ENCODE measurements at regions not wholly inside any gene's neighbourhood (a gene's known extent, or its start where the extent isn't known, plus 50 kb on each side); places are given as distances from the start of the nearest gene placed in this dataset.

- H3F3A ChIP-seq (ENCODE audit: control insufficient read depth, insufficient read depth), result no peaks in the 10 kb centered on the region
- H3K36me3 ChIP-seq (ENCODE audit: control insufficient read depth, low read length), result no peaks in the 10 kb centered on the region
- TF ChIP-seq CTCF (IDR thresholded peaks at IDR 0.05; ENCODE audit: low read depth, low read length, poor library complexity, severe bottlenecking) (no peak), EZH2phosphoT487 (IDR thresholded peaks at IDR 0.05; ENCODE audit: borderline replicate concordance, low read length) (no peak)
Measured at GRCh38 chr6:22218410-22218809, 78.4 kb downstream of the PRL start.

GRCh38 chr6:22219925-22220324 lies 76.9 kb downstream of the PRL start:
- Histone ChIP-seq H3K4me3 (ENCODE audit: low read length) (no peak overlapping the region), H3K9me3 (ENCODE audit: control insufficient read depth, insufficient read depth, low read length) (no peaks in the 10 kb centered on the region)

More at GRCh38 chr6:22218410-22218809, 78.4 kb downstream of the PRL start:
- H3K27me3 ChIP-seq (ENCODE audit: control insufficient read depth, low read length), result no peaks in the 10 kb centered on the region
- H3K27ac ChIP-seq (ENCODE audit: low read depth, low read length), result no peak overlapping the region
- H3K9me3 ChIP-seq (ENCODE audit: control insufficient read depth, insufficient read depth, low read length), result no peaks in the 10 kb centered on the region
- no peaks in the 10 kb centered on the region for H4K20me1 ChIP-seq (ENCODE audit: control insufficient read depth, insufficient read depth, low read depth, low read length)
- H3K79me2 ChIP-seq (ENCODE audit: control insufficient read depth, low read length), result no peaks in the 10 kb centered on the region
- H3K9me2 ChIP-seq (replicated peaks; ENCODE audit: control insufficient read depth, low read length), result no peaks in the 10 kb centered on the region
- peaks cover 7% of the 10 kb centered on the region for H3K4me1 ChIP-seq (ENCODE audit: control insufficient read depth, low read length)
- no peak overlapping the region for H3K4me2 ChIP-seq (ENCODE audit: low read length)
- no peak overlapping the region for H3K4me3 ChIP-seq (ENCODE audit: low read length)

GRCh38 chr6:22221211-22221610 lies 75.6 kb downstream of the PRL start:
- no peaks in the 10 kb centered on the region for H3K36me3 ChIP-seq (ENCODE audit: control insufficient read depth, low read length)
- TF ChIP-seq CTCF (IDR thresholded peaks at IDR 0.05; ENCODE audit: low read depth, low read length, poor library complexity, severe bottlenecking), result no peak
- no peaks in the 10 kb centered on the region for H3K9me2 ChIP-seq (replicated peaks; ENCODE audit: control insufficient read depth, low read length)
- H3K4me3 ChIP-seq (ENCODE audit: low read length), result no peak overlapping the region
- no peaks in the 10 kb centered on the region for H3F3A ChIP-seq (ENCODE audit: control insufficient read depth, insufficient read depth)
- H3K79me2 ChIP-seq (ENCODE audit: control insufficient read depth, low read length), result no peaks in the 10 kb centered on the region
- H3K27ac ChIP-seq (ENCODE audit: low read depth, low read length), result no peak overlapping the region
- H4K20me1 ChIP-seq (ENCODE audit: control insufficient read depth, insufficient read depth, low read depth, low read length), result no peaks in the 10 kb centered on the region
- no peak overlapping the region for H3K4me2 ChIP-seq (ENCODE audit: low read length)
- H3K4me1 ChIP-seq (ENCODE audit: control insufficient read depth, low read length), result no peaks in the 10 kb centered on the region
- no peaks in the 10 kb centered on the region for H3K9me3 ChIP-seq (ENCODE audit: control insufficient read depth, insufficient read depth, low read length)
- no peaks in the 10 kb centered on the region for H3K27me3 ChIP-seq (ENCODE audit: control insufficient read depth, low read length)

More at GRCh38 chr6:22219925-22220324, 76.9 kb downstream of the PRL start:
- TF ChIP-seq EZH2phosphoT487 (IDR thresholded peaks at IDR 0.05; ENCODE audit: borderline replicate concordance, low read length) (no peak), CTCF (IDR thresholded peaks at IDR 0.05; ENCODE audit: low read depth, low read length, poor library complexity, severe bottlenecking) (no peak)
- Histone ChIP-seq H4K20me1 (ENCODE audit: control insufficient read depth, insufficient read depth, low read depth, low read length) (no peaks in the 10 kb centered on the region), H3K9me2 (replicated peaks; ENCODE audit: control insufficient read depth, low read length) (no peaks in the 10 kb centered on the region), H3K4me1 (ENCODE audit: control insufficient read depth, low read length) (no peaks in the 10 kb centered on the region), H3F3A (ENCODE audit: control insufficient read depth, insufficient read depth) (no peaks in the 10 kb centered on the region), H3K79me2 (ENCODE audit: control insufficient read depth, low read length) (no peaks in the 10 kb centered on the region), H3K4me2 (ENCODE audit: low read length) (no peak overlapping the region), H3K27ac (ENCODE audit: low read depth, low read length) (no peak overlapping the region), H3K27me3 (ENCODE audit: control insufficient read depth, low read length) (no peaks in the 10 kb centered on the region), H3K36me3 (ENCODE audit: control insufficient read depth, low read length) (no peaks in the 10 kb centered on the region)

GRCh38 chr6:22221630-22222029 lies 75.2 kb downstream of the PRL start:
- Histone ChIP-seq H3K27ac (ENCODE audit: low read depth, low read length) (no peak overlapping the region), H4K20me1 (ENCODE audit: control insufficient read depth, insufficient read depth, low read depth, low read length) (no peaks in the 10 kb centered on the region), H3K27me3 (ENCODE audit: control insufficient read depth, low read length) (no peaks in the 10 kb centered on the region), H3K9me3 (ENCODE audit: control insufficient read depth, insufficient read depth, low read length) (no peaks in the 10 kb centered on the region), H3K4me2 (ENCODE audit: low read length) (no peak overlapping the region), H3K9me2 (replicated peaks; ENCODE audit: control insufficient read depth, low read length) (no peaks in the 10 kb centered on the region), H3K4me1 (ENCODE audit: control insufficient read depth, low read length) (no peaks in the 10 kb centered on the region), H3K4me3 (ENCODE audit: low read length) (no peak overlapping the region), H3K79me2 (ENCODE audit: control insufficient read depth, low read length) (no peaks in the 10 kb centered on the region), H3F3A (ENCODE audit: control insufficient read depth, insufficient read depth) (no peaks in the 10 kb centered on the region), H3K36me3 (ENCODE audit: control insufficient read depth, low read length) (no peaks in the 10 kb centered on the region)
- no peak for TF ChIP-seq CTCF (IDR thresholded peaks at IDR 0.05; ENCODE audit: low read depth, low read length, poor library complexity, severe bottlenecking)
- no peak for TF ChIP-seq EZH2phosphoT487 (IDR thresholded peaks at IDR 0.05; ENCODE audit: borderline replicate concordance, low read length)

Measured in DOHH2 (cell line).